SK-N-SH treated with all-trans-retinoic acid at 6 μM for 48 hours (cell line): ENCODE measurements at regions not wholly inside any gene's neighbourhood (a gene's known extent, or its start where the extent isn't known, plus 50 kb on each side); places are given as distances from the start of the nearest gene placed in this dataset.

Experiments
- ATAC-seq: fragments of 200-7000 bp; cut with Tn5 transposase; 3 replicates; pipeline ENCODE4 v1.9.1; 2020; ENCODE audit warnings: mild to moderate bottlenecking, moderate library complexity
- ARNTL ChIP-seq: fragments of 450-650 bp; formaldehyde crosslinking; IDR thresholded peaks from 2 replicates; pipeline ENCODE4 v1.5.0; 2020; ENCODE audit warnings: low read depth, mild to moderate bottlenecking, moderate library complexity, borderline replicate concordance
- BACH2 ChIP-seq: fragments of 250-450 bp; sonication (Bioruptor Pico); IDR thresholded peaks from 2 replicates; pipeline ENCODE4 v1.9.0; 2021; ENCODE audit warnings: mild to moderate bottlenecking, borderline replicate concordance
- CREB5 ChIP-seq: fragments of 250-450 bp; sonication (Bioruptor Pico); IDR thresholded peaks from 2 replicates; pipeline ENCODE4 v1.5.1; 2020; ENCODE audit warnings: low read depth, mild to moderate bottlenecking, moderate library complexity
- CSRNP3 ChIP-seq: fragments of 250-450 bp; sonication (Bioruptor Pico); IDR thresholded peaks from 2 replicates; pipeline ENCODE4 v1.5.1; 2021; ENCODE audit warnings: mild to moderate bottlenecking, moderate library complexity
- ESRRG ChIP-seq: fragments of 250-450 bp; sonication (Bioruptor Pico); IDR thresholded peaks from 2 replicates; pipeline ENCODE4 v1.6.1; 2021; ENCODE audit warnings: mild to moderate bottlenecking
- ISL1 ChIP-seq: fragments of 250-450 bp; sonication (Bioruptor Pico); IDR thresholded peaks from 2 replicates; pipeline ENCODE4 v2.1.2; 2022; ENCODE audit warnings: mild to moderate bottlenecking, moderate library complexity
- OSR1 ChIP-seq: fragments of 250-450 bp; sonication (Bioruptor Pico); IDR thresholded peaks from 2 replicates; pipeline ENCODE4 v1.8.0; 2022; ENCODE audit warnings: moderate library complexity, mild to moderate bottlenecking, inconsistent platforms
- PATZ1 ChIP-seq: fragments of 250-450 bp; sonication (Bioruptor Pico); IDR thresholded peaks from 2 replicates; pipeline ENCODE4 v1.8.0; 2020; ENCODE audit warnings: mild to moderate bottlenecking, moderate library complexity, borderline replicate concordance
- POU6F1 ChIP-seq: fragments of 250-450 bp; sonication (Bioruptor Pico); IDR thresholded peaks from 2 replicates; pipeline ENCODE4 v1.8.0; 2021; ENCODE audit warnings: low read depth, mild to moderate bottlenecking, moderate library complexity, borderline replicate concordance
- RARB ChIP-seq: fragments of 250-450 bp; sonication (Bioruptor Pico); IDR thresholded peaks from 2 replicates; pipeline ENCODE4 v1.8.0; 2021; ENCODE audit warnings: mild to moderate bottlenecking, moderate library complexity
- SNAI2 ChIP-seq: fragments of 250-450 bp; sonication (Bioruptor Pico); IDR thresholded peaks from 2 replicates; pipeline ENCODE4 v1.5.0; 2020; ENCODE audit warnings: mild to moderate bottlenecking, moderate library complexity
- TCF4 ChIP-seq: fragments of 250-450 bp; sonication (Bioruptor Pico); IDR thresholded peaks from 2 replicates; pipeline ENCODE4 v1.8.0; 2021; ENCODE audit warnings: mild to moderate bottlenecking, moderate library complexity, borderline replicate concordance
- TOX ChIP-seq: fragments of 250-450 bp; sonication (Bioruptor Pico); IDR thresholded peaks from 2 replicates; pipeline ENCODE4 v1.8.0; 2021; ENCODE audit warnings: mild to moderate bottlenecking, moderate library complexity, borderline replicate concordance
- ZC3H10 ChIP-seq: fragments of 250-450 bp; sonication (Bioruptor Pico); IDR thresholded peaks from 2 replicates; pipeline ENCODE4 v1.5.1; 2021; ENCODE audit warnings: mild to moderate bottlenecking, moderate library complexity
- ZFP3 ChIP-seq: fragments of 250-450 bp; sonication (Bioruptor Pico); IDR thresholded peaks from 2 replicates; pipeline ENCODE4 v1.5.0; 2020; ENCODE audit warnings: mild to moderate bottlenecking, moderate library complexity
- ZFP30 ChIP-seq: fragments of 450-650 bp; formaldehyde crosslinking; IDR thresholded peaks from 2 replicates; pipeline ENCODE4 v1.5.0; 2022; ENCODE audit warnings: mild to moderate bottlenecking, moderate library complexity
- ZNF565 ChIP-seq: fragments of 450-650 bp; formaldehyde crosslinking; conservative IDR thresholded peaks from 2 replicates; pipeline ENCODE4 v1.5.0; 2020; ENCODE audit warnings: low read depth, mild to moderate bottlenecking, moderate library complexity
- ZNF70 ChIP-seq: fragments of 450-650 bp; formaldehyde crosslinking; IDR thresholded peaks from 2 replicates; pipeline ENCODE4 v1.5.0; 2020; ENCODE audit warnings: mild to moderate bottlenecking, moderate library complexity
- ZNF8 ChIP-seq: fragments of 450-650 bp; formaldehyde crosslinking; IDR thresholded peaks from 2 replicates; pipeline ENCODE4 v1.5.0; 2020; ENCODE audit warnings: mild to moderate bottlenecking, moderate library complexity

- TF ChIP-seq POU6F1: no peak
- TF ChIP-seq ZFP3 (CRISPR knock-in tag): no peak
- TF ChIP-seq PATZ1: no peak
These were observed 480.0 kb upstream of the HS3ST1 start (continued) for GRCh38 chr4:11908712-11909111.

GRCh38 chr4:11908205-11908604 is 479.5 kb upstream of the HS3ST1 start:
- TF ChIP-seq OSR1 (CRISPR knock-in tag) (no peak), ZNF70 (CRISPR knock-in tag) (no peak), ZNF565 (CRISPR knock-in tag) (no peak), BACH2 (no peak), CREB5 (CRISPR knock-in tag) (no peak), ESRRG (CRISPR knock-in tag) (no peak), POU6F1 (no peak), ISL1 (CRISPR knock-in tag) (no peak), SNAI2 (CRISPR knock-in tag) (no peak), ZFP3 (CRISPR knock-in tag) (no peak), ZFP30 (CRISPR knock-in tag) (no peak), ARNTL (no peak), CSRNP3 (CRISPR knock-in tag) (no peak), RARB (no peak), ZNF8 (CRISPR knock-in tag) (no peak)
- no peak for ATAC-seq

GRCh38 chr4:11904846-11905739 is 476.4 kb upstream of the HS3ST1 start:
- ATAC-seq: no peak
- no peak for TF ChIP-seq ZNF70 (CRISPR knock-in tag)
- TF ChIP-seq TOX (CRISPR knock-in tag): no peak
- TF ChIP-seq ESRRG (CRISPR knock-in tag): no peak
- TF ChIP-seq TCF4 (CRISPR knock-in tag): no peak
- no peak for TF ChIP-seq ZC3H10 (CRISPR knock-in tag)
- TF ChIP-seq ZNF8 (CRISPR knock-in tag): no peak
- no peak for TF ChIP-seq CREB5 (CRISPR knock-in tag)
- no peak for TF ChIP-seq RARB
- TF ChIP-seq BACH2: no peak
